Psoas muscle (tissue), 7 donors: ENCODE measurements at regions not wholly inside any gene's neighbourhood (a gene's known extent, or its start where the extent isn't known, plus 50 kb on each side); places are given as distances from the start of the nearest gene placed in this dataset.

ENCODE experiments used
- ATAC-seq, 4 donors: fragments of 200-7000 bp; cut with Tn5 transposase; one replicate each; pipeline ENCODE4 v1.9.1; 2020; ENCODE audit warnings: moderate library complexity in 3 of 4, mild to moderate bottlenecking in 2 of 4
- DNase-seq, 2 donors: peaks; one replicate each; pipeline ENCODE4 v3.0.0-alpha.2; 2020
- H3K27ac ChIP-seq: fragments of 200-600 bp; one replicate; pipeline ENCODE4 v1.8.0; 2022
- H3K27me3 ChIP-seq, 3 donors: fragments of 200-600 bp in 1 of 3; one replicate each; pipeline versions ENCODE4 v1.6.1 to v1.8.0; 2013 to 2022; ENCODE audit warnings: low read length in 2 of 3, mild to moderate bottlenecking in 2 of 3, moderate library complexity in 1 of 3; ENCODE audit not compliant: insufficient read depth in 3 of 3
- H3K36me3 ChIP-seq, 2 donors: fragments of 200-600 bp in 1 of 2; one replicate each; pipeline versions ENCODE4 v1.6.1 to v1.8.0; 2013 to 2022; ENCODE audit warnings: low read depth in 1 of 2, mild to moderate bottlenecking in 1 of 2, moderate library complexity in 1 of 2; ENCODE audit not compliant: insufficient read depth in 1 of 2
- H3K4me1 ChIP-seq: fragments of 200-600 bp; one replicate; pipeline ENCODE4 v1.8.0; 2022
- H3K4me3 ChIP-seq: fragments of 200-600 bp; one replicate; pipeline ENCODE4 v1.8.0; 2022; ENCODE audit warnings: mild to moderate bottlenecking
- H3K9me3 ChIP-seq: fragments of 200-600 bp; one replicate; pipeline ENCODE4 v1.8.0; 2022
- CTCF ChIP-seq: fragments of 200-600 bp; IDR thresholded peaks from one replicate; pipeline ENCODE4 v1.8.0; 2022; ENCODE audit warnings: antibody characterized with exemption
- WGBS, 3 donors: extraction: QIAGEN DNeasy Blood & Tissue Kit; methylation state at CpG; one replicate each; pipeline versions ENCODE4 v1.1.6 to v1.1.7; 2013; 5-methylcytosine and 5-hydroxymethylcytosine counted together
- intact Hi-C, 2 donors: fragments of 100-400 bp; cut with DNase I; formaldehyde crosslinking; loops; one replicate each; pipeline versions ENCODE4 v1.11.0 to v1.14.2; 2022
- donor health status: healthy with polysubstance abuse.
- donor health status: DM: no; HTN: no; CAD: no; lungs with moderate emphysema.
- donor health status: Bipolar disorder and iron deficiency.
- donor health status: healthy.
- donor health status: DM: yes; HTN: yes; CAD: no.
- donor health status: DM: no; HTN: no; CAD: no.
- donor health status: DM: yes; HTN: yes; CAD: no.

GRCh38 chr4:60502733-60503132 is 697.4 kb upstream of the ADGRL3 start:
- Histone ChIP-seq H3K4me3 (no peak overlapping the region), H3K27ac (no peak overlapping the region), H3K36me3 (no peaks in the 10 kb centered on the region), H3K9me3 (no peaks in the 10 kb centered on the region), H3K27me3 (no peaks in the 10 kb centered on the region), H3K4me1 (no peaks in the 10 kb centered on the region)
- TF ChIP-seq CTCF: no peak
- ATAC-seq (no peak), DNase-seq (no peak)
- intact Hi-C loops: no loop called here

GRCh38 chr4:60506061-60506460 is 694.1 kb upstream of the ADGRL3 start:
- Histone ChIP-seq H3K9me3 (no peaks in the 10 kb centered on the region), H3K36me3 (no peaks in the 10 kb centered on the region), H3K27me3 (no peaks in the 10 kb centered on the region), H3K4me3 (no peak overlapping the region), H3K27ac (no peak overlapping the region), H3K4me1 (no peaks in the 10 kb centered on the region)
- ATAC-seq (no peak), DNase-seq (no peak)
- WGBS, 3 donors: 48 to 64% (median 50%) methylated on average over 1 of the region's 1 CpG
- intact Hi-C loops: no loop called here
- no peak for TF ChIP-seq CTCF

GRCh38 chr4:60522265-60522664 is 677.9 kb upstream of the ADGRL3 start:
- H3K36me3 ChIP-seq: no peaks in the 10 kb centered on the region
- no peak overlapping the region for H3K4me3 ChIP-seq
- WGBS, 3 donors: 28 to 36% (median 28%) methylated on average over 3 of the region's 3 CpGs
- TF ChIP-seq CTCF: no peak
- intact Hi-C loops: no loop called here
- H3K27me3 ChIP-seq: no peaks in the 10 kb centered on the region
- no peaks in the 10 kb centered on the region for H3K4me1 ChIP-seq
- H3K9me3 ChIP-seq: no peaks in the 10 kb centered on the region
- no peak overlapping the region for H3K27ac ChIP-seq
- no peak for ATAC-seq
- no peak for DNase-seq

GRCh38 chr4:60531776-60532379 is 668.2 kb upstream of the ADGRL3 start:
- ATAC-seq (no peak), DNase-seq (no peak)
- Histone ChIP-seq H3K4me1 (no peaks in the 10 kb centered on the region), H3K9me3 (no peaks in the 10 kb centered on the region), H3K4me3 (no peak overlapping the region), H3K27me3 (no peaks in the 10 kb centered on the region), H3K27ac (no peak overlapping the region), H3K36me3 (no peaks in the 10 kb centered on the region)
- 77 to 83% (median 79%) methylated on average over 4 of the region's 4 CpGs for WGBS, 3 donors
- TF ChIP-seq CTCF: no peak
- intact Hi-C loops: no loop called here

- WGBS, 3 donors: 42 to 56% (median 54%) methylated on average over 3 of the region's 3 CpGs
- H3K27ac ChIP-seq: no peak overlapping the region
- H3K9me3 ChIP-seq: no peaks in the 10 kb centered on the region
- no peaks in the 10 kb centered on the region for H3K27me3 ChIP-seq
- intact Hi-C loops: no loop called here
- TF ChIP-seq CTCF: no peak
- H3K4me3 ChIP-seq: no peak overlapping the region
- H3K4me1 ChIP-seq: no peaks in the 10 kb centered on the region
- ATAC-seq (no peak), DNase-seq (no peak)
- no peaks in the 10 kb centered on the region for H3K36me3 ChIP-seq
Measured at GRCh38 chr4:60544981-60545380, 655.1 kb upstream of the ADGRL3 start.
